ENCODE measurements at regions not wholly inside any gene's neighbourhood (a gene's known extent, or its start where the extent isn't known, plus 50 kb on each side); places are given as distances from the start of the nearest gene placed in this dataset.
A peak's percentile ranks its signal among the peaks of the same experiment; 100 is the strongest.

- H3K4me1 ChIP-seq (ENCODE audit: control extremely low read depth in 1 of 4, control insufficient read depth in 4 of 4, insufficient read depth in 4 of 4, low read length in 3 of 4) = peaks cover 0 to 2% (median 0%) of the 10 kb centered on the region in 4 experiments
- ChIA-PET CTCF (interaction anchor here (1.1 kb wide), 1 partner anchor 21 kb away, joined by 3 read pairs; no protein-coding TSS in a partner anchor), POLR2A (no interaction called here)
- peaks cover 0 to 2% (median 0%) of the 10 kb centered on the region in 5 experiments for H3K27me3 ChIP-seq (replicated peaks in 2 of 5; ENCODE audit: control insufficient read depth in 4 of 5, insufficient read depth in 5 of 5, low read length in 4 of 5)
- no peak overlapping the region for H3K4me3 ChIP-seq (ENCODE audit: control insufficient read depth in 1 of 7, extremely low read depth in 1 of 7, insufficient read depth in 4 of 7, low read depth in 2 of 7, low read length in 6 of 7)
- no CpG with 5 or more reads among the region's 1 CpG for WGBS (ENCODE audit: insufficient coverage)
- H3K27ac ChIP-seq (ENCODE audit: insufficient read depth in 1 of 2, low read depth in 1 of 2, low read length in 2 of 2, poor library complexity in 1 of 2, severe bottlenecking in 2 of 2) = no peak overlapping the region
- H3K9me3 ChIP-seq (ENCODE audit: control extremely low read depth in 1 of 5, control insufficient read depth in 4 of 5, insufficient read depth in 2 of 5, low read depth in 1 of 5, low read length in 4 of 5) = no peaks in the 10 kb centered on the region
- no peaks in the 10 kb centered on the region for H3K36me3 ChIP-seq (ENCODE audit: control insufficient read depth in 4 of 4, insufficient read depth in 4 of 4, low read length in 3 of 4)
- DNase-seq = no peak
Measured at GRCh38 chr15:38814891-38815290, 250.3 kb upstream of the RASGRP1 start.

- POLR2A ChIA-PET = no interaction called here
Measured at GRCh38 chr15:38817427-38818156, 253.0 kb upstream of the RASGRP1 start.

GRCh38 chr15:38818157-38818790, 253.7 kb upstream of the RASGRP1 start:
- CTCF ChIA-PET = no interaction called here
- Histone ChIP-seq H3K36me3 (ENCODE audit: control insufficient read depth in 4 of 4, insufficient read depth in 4 of 4, low read length in 3 of 4) (no peaks in the 10 kb centered on the region), H3K4me3 (ENCODE audit: control insufficient read depth in 1 of 7, extremely low read depth in 1 of 7, insufficient read depth in 4 of 7, low read depth in 2 of 7, low read length in 6 of 7) (no peak overlapping the region), H3K27ac (ENCODE audit: insufficient read depth in 1 of 2, low read depth in 1 of 2, low read length in 2 of 2, poor library complexity in 1 of 2, severe bottlenecking in 2 of 2) (no peak overlapping the region), H3K27me3 (replicated peaks in 2 of 5; ENCODE audit: control insufficient read depth in 4 of 5, insufficient read depth in 5 of 5, low read length in 4 of 5) (peaks cover 0 to 2% (median 0%) of the 10 kb centered on the region in 5 experiments), H3K4me1 (ENCODE audit: control extremely low read depth in 1 of 4, control insufficient read depth in 4 of 4, insufficient read depth in 4 of 4, low read length in 3 of 4) (peaks cover 0 to 2% (median 0%) of the 10 kb centered on the region in 4 experiments), H3K9me3 (ENCODE audit: control extremely low read depth in 1 of 5, control insufficient read depth in 4 of 5, insufficient read depth in 2 of 5, low read depth in 1 of 5, low read length in 4 of 5) (no peaks in the 10 kb centered on the region)
- DNase-seq = no peak
- POLR2A ChIA-PET = no interaction called here
- WGBS (ENCODE audit: insufficient coverage) = 95% methylated on average over 9 of the region's 9 CpGs

More at GRCh38 chr15:38817427-38818156, 253.0 kb upstream of the RASGRP1 start:
- Histone ChIP-seq H3K4me3 (ENCODE audit: control insufficient read depth in 1 of 7, extremely low read depth in 1 of 7, insufficient read depth in 4 of 7, low read depth in 2 of 7, low read length in 6 of 7) (peak overlapping the region in 1 of 7 experiments; percentile 32), H3K27me3 (replicated peaks in 2 of 5; ENCODE audit: control insufficient read depth in 4 of 5, insufficient read depth in 5 of 5, low read length in 4 of 5) (peaks cover 0 to 2% (median 0%) of the 10 kb centered on the region in 5 experiments), H3K9me3 (ENCODE audit: control extremely low read depth in 1 of 5, control insufficient read depth in 4 of 5, insufficient read depth in 2 of 5, low read depth in 1 of 5, low read length in 4 of 5) (no peaks in the 10 kb centered on the region), H3K36me3 (ENCODE audit: control insufficient read depth in 4 of 4, insufficient read depth in 4 of 4, low read length in 3 of 4) (no peaks in the 10 kb centered on the region), H3K27ac (ENCODE audit: insufficient read depth in 1 of 2, low read depth in 1 of 2, low read length in 2 of 2, poor library complexity in 1 of 2, severe bottlenecking in 2 of 2) (no peak overlapping the region), H3K4me1 (ENCODE audit: control extremely low read depth in 1 of 4, control insufficient read depth in 4 of 4, insufficient read depth in 4 of 4, low read length in 3 of 4) (peaks cover 0 to 2% (median 0%) of the 10 kb centered on the region in 4 experiments)
- 38% methylated on average over 8 of the region's 12 CpGs for WGBS (ENCODE audit: insufficient coverage)
- CTCF ChIA-PET = interaction anchor here (1.0 to 1.5 kb wide), 6 partner anchors 10 to 903 kb away, joined by 3 to 4 read pairs (median 3); no protein-coding TSS in a partner anchor
- peak; percentile 51 to 73 (median 65) for DNase-seq

DNA sequence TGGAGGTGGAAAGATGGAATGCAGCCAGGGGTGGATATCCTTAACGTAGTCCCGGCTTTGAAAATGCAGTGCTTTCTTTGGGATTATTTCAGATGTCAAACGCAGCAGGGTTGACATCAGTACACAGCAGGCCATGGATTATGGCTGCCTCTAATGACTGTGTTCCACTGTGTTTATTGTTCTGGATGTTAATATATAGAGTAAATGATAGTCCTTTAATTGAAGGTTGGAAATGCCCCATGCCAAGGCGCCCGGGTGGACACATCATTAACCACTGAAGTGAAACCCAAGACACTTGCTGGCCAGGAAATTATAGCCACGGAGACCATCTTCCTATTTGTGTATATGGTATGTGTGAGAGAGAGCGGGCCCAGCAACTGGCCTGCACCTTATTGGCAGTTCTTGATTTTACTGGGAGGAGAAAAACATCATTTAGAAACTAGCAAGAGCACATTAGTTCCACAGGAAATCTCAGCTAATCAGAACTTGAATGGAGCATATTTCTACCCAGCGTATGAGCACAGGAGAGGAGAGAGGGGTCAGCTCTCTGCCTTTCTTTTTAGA, 254.9 kb upstream of the RASGRP1 start:
- Histone ChIP-seq H3K4me3 (ENCODE audit: control insufficient read depth in 1 of 7, extremely low read depth in 1 of 7, insufficient read depth in 4 of 7, low read depth in 2 of 7, low read length in 6 of 7) (no peak overlapping the region), H3K4me1 (ENCODE audit: control extremely low read depth in 1 of 4, control insufficient read depth in 4 of 4, insufficient read depth in 4 of 4, low read length in 3 of 4) (peaks cover 0 to 2% (median 0%) of the 10 kb centered on the region in 4 experiments), H3K27me3 (replicated peaks in 2 of 5; ENCODE audit: control insufficient read depth in 4 of 5, insufficient read depth in 5 of 5, low read length in 4 of 5) (peaks cover 0 to 2% (median 0%) of the 10 kb centered on the region in 5 experiments), H3K9me3 (ENCODE audit: control extremely low read depth in 1 of 5, control insufficient read depth in 4 of 5, insufficient read depth in 2 of 5, low read depth in 1 of 5, low read length in 4 of 5) (peaks cover 0 to 1% (median 0%) of the 10 kb centered on the region in 5 experiments), H3K36me3 (ENCODE audit: control insufficient read depth in 4 of 4, insufficient read depth in 4 of 4, low read length in 3 of 4) (no peaks in the 10 kb centered on the region), H3K27ac (ENCODE audit: insufficient read depth in 1 of 2, low read depth in 1 of 2, low read length in 2 of 2, poor library complexity in 1 of 2, severe bottlenecking in 2 of 2) (no peak overlapping the region)
- 83% methylated on average over 6 of the region's 8 CpGs for WGBS (ENCODE audit: insufficient coverage)
- POLR2A ChIA-PET = no interaction called here
- CTCF ChIA-PET = interaction anchor here (1.0 to 1.2 kb wide), 3 partner anchors 14 to 947 kb away, joined by 3 read pairs; no protein-coding TSS in a partner anchor
- no peak for DNase-seq

DNA sequence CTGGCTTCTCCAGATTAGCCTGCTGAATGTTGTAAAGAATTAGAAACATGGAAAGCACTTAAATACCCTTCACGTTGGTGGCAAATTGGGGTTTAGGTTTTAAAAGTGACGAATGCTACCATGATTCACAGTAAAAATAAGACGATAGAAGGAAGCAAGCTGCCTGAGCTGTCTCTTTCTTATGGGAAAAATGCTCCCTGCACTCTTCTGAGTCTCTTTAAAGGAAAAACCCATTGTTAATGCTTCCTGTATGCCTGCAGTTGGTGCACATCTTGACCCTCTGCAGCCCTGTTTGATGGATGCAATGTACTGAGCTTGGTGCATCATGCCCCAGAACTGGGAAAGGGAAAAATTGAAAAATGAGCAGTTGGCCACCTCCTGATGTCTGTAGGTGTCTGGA, 258.6 kb upstream of the RASGRP1 start:
- H3K27me3 ChIP-seq (replicated peaks in 2 of 5; ENCODE audit: control insufficient read depth in 4 of 5, insufficient read depth in 5 of 5, low read length in 4 of 5) = no peaks in the 10 kb centered on the region
- ChIA-PET POLR2A (no interaction called here), CTCF (no interaction called here)
- no peak overlapping the region for H3K27ac ChIP-seq (ENCODE audit: insufficient read depth in 1 of 2, low read depth in 1 of 2, low read length in 2 of 2, poor library complexity in 1 of 2, severe bottlenecking in 2 of 2)
- H3K4me3 ChIP-seq (ENCODE audit: control insufficient read depth in 1 of 7, extremely low read depth in 1 of 7, insufficient read depth in 4 of 7, low read depth in 2 of 7, low read length in 6 of 7) = no peak overlapping the region
- 97% methylated on average over 3 of the region's 3 CpGs for WGBS (ENCODE audit: insufficient coverage)
- H3K36me3 ChIP-seq (ENCODE audit: control insufficient read depth in 4 of 4, insufficient read depth in 4 of 4, low read length in 3 of 4) = no peaks in the 10 kb centered on the region
- no peak for DNase-seq
- no peaks in the 10 kb centered on the region for H3K4me1 ChIP-seq (ENCODE audit: control extremely low read depth in 1 of 4, control insufficient read depth in 4 of 4, insufficient read depth in 4 of 4, low read length in 3 of 4)
- H3K9me3 ChIP-seq (ENCODE audit: control extremely low read depth in 1 of 5, control insufficient read depth in 4 of 5, insufficient read depth in 2 of 5, low read depth in 1 of 5, low read length in 4 of 5) = peaks cover 0 to 1% (median 0%) of the 10 kb centered on the region in 5 experiments

DNA sequence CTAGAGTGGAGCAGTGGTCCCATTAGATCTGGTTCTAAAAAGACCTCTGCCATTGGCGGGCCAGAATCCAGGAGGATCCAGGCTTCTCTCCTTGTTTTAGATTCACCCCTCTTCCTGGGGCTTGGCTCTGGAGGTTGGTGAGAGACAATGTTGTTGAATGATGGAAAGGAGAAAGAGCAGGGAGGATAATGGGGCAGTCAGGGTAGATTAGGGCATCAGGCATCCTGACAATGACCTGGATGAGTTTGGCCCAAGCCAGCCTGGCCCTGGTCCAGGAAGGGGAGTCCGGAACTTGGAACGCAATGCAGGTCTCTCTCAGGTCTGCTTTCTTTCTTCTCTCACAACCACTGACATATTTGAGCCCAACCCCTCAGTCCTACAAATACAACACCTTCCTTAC, 260.1 kb upstream of the RASGRP1 start:
- POLR2A ChIA-PET = no interaction called here
- no peak for DNase-seq
- H3K27ac ChIP-seq (ENCODE audit: insufficient read depth in 1 of 2, low read depth in 1 of 2, low read length in 2 of 2, poor library complexity in 1 of 2, severe bottlenecking in 2 of 2) = no peak overlapping the region
- no peaks in the 10 kb centered on the region for H3K27me3 ChIP-seq (replicated peaks in 2 of 5; ENCODE audit: control insufficient read depth in 4 of 5, insufficient read depth in 5 of 5, low read length in 4 of 5)
- peaks cover 0 to 1% (median 0%) of the 10 kb centered on the region in 5 experiments for H3K9me3 ChIP-seq (ENCODE audit: control extremely low read depth in 1 of 5, control insufficient read depth in 4 of 5, insufficient read depth in 2 of 5, low read depth in 1 of 5, low read length in 4 of 5)
- CTCF ChIA-PET = no interaction called here
- H3K4me3 ChIP-seq (ENCODE audit: control insufficient read depth in 1 of 7, extremely low read depth in 1 of 7, insufficient read depth in 4 of 7, low read depth in 2 of 7, low read length in 6 of 7) = no peak overlapping the region
- 100% methylated on average over 2 of the region's 3 CpGs for WGBS (ENCODE audit: insufficient coverage)
- no peaks in the 10 kb centered on the region for H3K36me3 ChIP-seq (ENCODE audit: control insufficient read depth in 4 of 4, insufficient read depth in 4 of 4, low read length in 3 of 4)
- H3K4me1 ChIP-seq (ENCODE audit: control extremely low read depth in 1 of 4, control insufficient read depth in 4 of 4, insufficient read depth in 4 of 4, low read length in 3 of 4) = no peaks in the 10 kb centered on the region

DNA sequence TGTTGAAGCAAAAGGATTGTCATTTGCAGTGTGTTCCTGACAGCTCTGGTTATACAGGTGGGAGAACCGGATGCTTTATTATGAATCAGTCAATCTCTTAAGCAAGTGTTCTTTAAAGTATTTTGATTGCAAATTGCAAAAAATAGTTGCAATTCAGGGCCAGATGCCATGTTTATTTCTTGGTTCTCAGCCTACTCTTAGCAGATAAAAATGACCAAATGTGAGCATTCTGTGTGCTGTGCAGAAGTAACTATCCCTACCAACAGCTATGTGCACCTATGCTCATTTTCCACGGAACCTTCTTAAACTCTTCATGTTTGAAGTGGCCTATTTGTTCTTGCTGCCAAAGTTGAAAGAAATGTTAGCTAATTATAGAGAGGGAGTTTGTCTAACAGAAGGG, 262.3 kb upstream of the RASGRP1 start:
- no peak overlapping the region for H3K27ac ChIP-seq (ENCODE audit: insufficient read depth in 1 of 2, low read depth in 1 of 2, low read length in 2 of 2, poor library complexity in 1 of 2, severe bottlenecking in 2 of 2)
- WGBS (ENCODE audit: insufficient coverage) = 100% methylated on average over 1 of the region's 2 CpGs
- ChIA-PET POLR2A (no interaction called here), CTCF (interaction anchor here (1.3 kb wide), 1 partner anchor 27 kb away, joined by 3 read pairs; no protein-coding TSS in a partner anchor)
- H3K4me3 ChIP-seq (ENCODE audit: control insufficient read depth in 1 of 7, extremely low read depth in 1 of 7, insufficient read depth in 4 of 7, low read depth in 2 of 7, low read length in 6 of 7) = no peak overlapping the region
- no peak for DNase-seq
- no peaks in the 10 kb centered on the region for H3K36me3 ChIP-seq (ENCODE audit: control insufficient read depth in 4 of 4, insufficient read depth in 4 of 4, low read length in 3 of 4)
- no peaks in the 10 kb centered on the region for H3K27me3 ChIP-seq (replicated peaks in 2 of 5; ENCODE audit: control insufficient read depth in 4 of 5, insufficient read depth in 5 of 5, low read length in 4 of 5)
- no peaks in the 10 kb centered on the region for H3K4me1 ChIP-seq (ENCODE audit: control extremely low read depth in 1 of 4, control insufficient read depth in 4 of 4, insufficient read depth in 4 of 4, low read length in 3 of 4)
- H3K9me3 ChIP-seq (ENCODE audit: control extremely low read depth in 1 of 5, control insufficient read depth in 4 of 5, insufficient read depth in 2 of 5, low read depth in 1 of 5, low read length in 4 of 5) = peaks cover 0 to 1% (median 0%) of the 10 kb centered on the region in 5 experiments
